GM13977 (cell line): ENCODE measurements at regions not wholly inside any gene's neighbourhood (a gene's known extent, or its start where the extent isn't known, plus 50 kb on each side); places are given as distances from the start of the nearest gene placed in this dataset.

ENCODE experiments used
- DNase-seq: peaks from one replicate; pipeline ENCODE4 v3.0.0; 2012; ENCODE audit warnings: low spot score
- CTCF ChIP-seq: IDR thresholded peaks from 2 replicates; pipeline ENCODE4 v1.5.1; 2012; ENCODE audit warnings: mild to moderate bottlenecking, control low read depth; ENCODE audit not compliant: insufficient read depth; ENCODE audit errors: extremely low read depth, missing control alignments
- in situ Hi-C: fragments of 300-500 bp; cut with MboI; formaldehyde crosslinking; loops from one replicate; pipeline ENCODE4 v1.12.0; 2022; ENCODE audit warnings: low sequenced_read_pairs, low pct_unique_long_range_greater_than_20kb, mixed read lengths, inconsistent platforms; ENCODE audit not compliant: unreplicated experiment

GRCh38 chr12:67520606-67521005 is 127.9 kb upstream of the DYRK2 start:
- in situ Hi-C loops: no loop called here
- no peak for TF ChIP-seq CTCF
- no peak for DNase-seq

GRCh38 chr12:67522222-67522621 is 126.3 kb upstream of the DYRK2 start:
- in situ Hi-C loops: no loop called here
- DNase-seq: no peak
- no peak for TF ChIP-seq CTCF

- DNase-seq: no peak
- in situ Hi-C loops: no loop called here
Measured at GRCh38 chr12:67523538-67523937, 125.0 kb upstream of the DYRK2 start.

GRCh38 chr12:67524861-67525616 is 123.5 kb upstream of the DYRK2 start:
- in situ Hi-C loops: no loop called here
- no peak for DNase-seq
- no peak for TF ChIP-seq CTCF

More at GRCh38 chr12:67523538-67523937, 125.0 kb upstream of the DYRK2 start:
- no peak for TF ChIP-seq CTCF

- in situ Hi-C loops: no loop called here
- no peak for DNase-seq
- TF ChIP-seq CTCF: no peak
Measured at GRCh38 chr12:67525617-67525884, 123.0 kb upstream of the DYRK2 start.

GRCh38 chr12:67526129-67526528 is 122.4 kb upstream of the DYRK2 start:
- no peak for DNase-seq
- in situ Hi-C loops: no loop called here
- no peak for TF ChIP-seq CTCF
